A549 (cell line): ENCODE measurements at regions not wholly inside any gene's neighbourhood (a gene's known extent, or its start where the extent isn't known, plus 50 kb on each side); places are given as distances from the start of the nearest gene placed in this dataset.

ENCODE experiments used
- BHLHE40 ChIP-seq: IDR thresholded peaks from 2 replicates; pipeline ENCODE4 v1.6.1; 2012; ENCODE audit warnings: low read depth, low read length, inconsistent platforms
- ESRRA ChIP-seq: fragments of 150-350 bp; IDR thresholded peaks from 2 replicates; pipeline ENCODE4 v1.6.1; 2014; ENCODE audit warnings: mild to moderate bottlenecking, low read length, borderline replicate concordance
- GATA3 ChIP-seq: IDR thresholded peaks from 2 replicates; pipeline ENCODE4 v1.6.1; 2012; ENCODE audit warnings: borderline replicate concordance
- MYC ChIP-seq: IDR thresholded peaks from 2 replicates; pipeline ENCODE4 v1.6.1; 2012; ENCODE audit warnings: mild to moderate bottlenecking, inconsistent platforms, low read length, improper control_type of control experiment, borderline replicate concordance
- NR3C1 ChIP-seq: fragments of >200 bp; sonication (Bioruptor Twin); formaldehyde crosslinking; IDR thresholded peaks from 3 replicates; pipeline ENCODE4 v1.6.1; 2017
- POLR2A ChIP-seq: IDR thresholded peaks from 2 replicates; pipeline ENCODE4 v1.6.1; 2012; ENCODE audit warnings: mild to moderate bottlenecking, low read length
- POLR2AphosphoS2 ChIP-seq: conservative IDR thresholded peaks from 2 replicates; pipeline ENCODE4 v1.6.1; 2012; ENCODE audit warnings: low read length, improper control_type of control experiment, inconsistent platforms
- SMC3 ChIP-seq: fragments of >200 bp; sonication (Bioruptor Twin); formaldehyde crosslinking; IDR thresholded peaks from 3 replicates; pipeline ENCODE4 v1.6.1; 2018; ENCODE audit warnings: inconsistent platforms
- ZNF302 ChIP-seq: fragments of 250-450 bp; sonication (Bioruptor Pico); IDR thresholded peaks from 2 replicates; pipeline ENCODE4 v1.9.0; 2021; ENCODE audit warnings: inconsistent platforms, mild to moderate bottlenecking, moderate library complexity
- TF ChIP-seq, protein P1 (sequence below): fragments of >200 bp; sonication (Bioruptor Twin); formaldehyde crosslinking; IDR thresholded peaks from 3 replicates; pipeline ENCODE4 v1.5.1; 2016
- TF ChIP-seq, protein P2 (sequence below): fragments of 200-600 bp; sonication (generic); IDR thresholded peaks from 2 replicates; pipeline ENCODE4 v1.6.1; 2016; ENCODE audit warnings: antibody characterized with exemption, mild to moderate bottlenecking, moderate library complexity
- TF ChIP-seq, protein P3 (sequence below): fragments of 450-650 bp; IDR thresholded peaks from 2 replicates; pipeline ENCODE4 v1.6.1; 2014; ENCODE audit warnings: antibody characterized with exemption

DNA sequence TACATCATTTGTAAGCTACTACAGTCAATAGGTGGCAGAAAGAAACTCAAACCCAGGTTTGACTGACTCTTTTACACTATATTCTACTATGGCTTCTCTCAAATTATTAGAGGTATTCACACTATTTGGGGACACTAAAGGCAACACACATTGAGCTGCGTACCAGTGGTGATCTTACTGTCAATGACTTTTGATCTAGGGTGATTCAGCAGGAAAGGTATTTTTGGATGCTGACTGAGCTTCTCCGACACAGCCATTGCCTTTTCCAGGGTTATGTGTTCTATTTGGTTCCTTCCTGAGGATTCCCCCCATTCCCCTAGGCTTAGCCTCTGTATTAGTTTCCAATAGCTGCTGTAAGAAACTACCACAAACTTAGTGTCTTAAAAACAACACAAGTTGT lies 73.2 kb upstream of the JAK1 start:
- TF ChIP-seq POLR2A (no peak), GATA3 (no peak), BHLHE40 (no peak), POLR2AphosphoS2 (no peak), MYC (no peak), ESRRA (no peak), SMC3 (no peak), ZNF302 (no peak), NR3C1 (no peak)
- TF ChIP-seq, protein P1, sequence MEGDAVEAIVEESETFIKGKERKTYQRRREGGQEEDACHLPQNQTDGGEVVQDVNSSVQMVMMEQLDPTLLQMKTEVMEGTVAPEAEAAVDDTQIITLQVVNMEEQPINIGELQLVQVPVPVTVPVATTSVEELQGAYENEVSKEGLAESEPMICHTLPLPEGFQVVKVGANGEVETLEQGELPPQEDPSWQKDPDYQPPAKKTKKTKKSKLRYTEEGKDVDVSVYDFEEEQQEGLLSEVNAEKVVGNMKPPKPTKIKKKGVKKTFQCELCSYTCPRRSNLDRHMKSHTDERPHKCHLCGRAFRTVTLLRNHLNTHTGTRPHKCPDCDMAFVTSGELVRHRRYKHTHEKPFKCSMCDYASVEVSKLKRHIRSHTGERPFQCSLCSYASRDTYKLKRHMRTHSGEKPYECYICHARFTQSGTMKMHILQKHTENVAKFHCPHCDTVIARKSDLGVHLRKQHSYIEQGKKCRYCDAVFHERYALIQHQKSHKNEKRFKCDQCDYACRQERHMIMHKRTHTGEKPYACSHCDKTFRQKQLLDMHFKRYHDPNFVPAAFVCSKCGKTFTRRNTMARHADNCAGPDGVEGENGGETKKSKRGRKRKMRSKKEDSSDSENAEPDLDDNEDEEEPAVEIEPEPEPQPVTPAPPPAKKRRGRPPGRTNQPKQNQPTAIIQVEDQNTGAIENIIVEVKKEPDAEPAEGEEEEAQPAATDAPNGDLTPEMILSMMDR = no peak
- TF ChIP-seq, protein P2, sequence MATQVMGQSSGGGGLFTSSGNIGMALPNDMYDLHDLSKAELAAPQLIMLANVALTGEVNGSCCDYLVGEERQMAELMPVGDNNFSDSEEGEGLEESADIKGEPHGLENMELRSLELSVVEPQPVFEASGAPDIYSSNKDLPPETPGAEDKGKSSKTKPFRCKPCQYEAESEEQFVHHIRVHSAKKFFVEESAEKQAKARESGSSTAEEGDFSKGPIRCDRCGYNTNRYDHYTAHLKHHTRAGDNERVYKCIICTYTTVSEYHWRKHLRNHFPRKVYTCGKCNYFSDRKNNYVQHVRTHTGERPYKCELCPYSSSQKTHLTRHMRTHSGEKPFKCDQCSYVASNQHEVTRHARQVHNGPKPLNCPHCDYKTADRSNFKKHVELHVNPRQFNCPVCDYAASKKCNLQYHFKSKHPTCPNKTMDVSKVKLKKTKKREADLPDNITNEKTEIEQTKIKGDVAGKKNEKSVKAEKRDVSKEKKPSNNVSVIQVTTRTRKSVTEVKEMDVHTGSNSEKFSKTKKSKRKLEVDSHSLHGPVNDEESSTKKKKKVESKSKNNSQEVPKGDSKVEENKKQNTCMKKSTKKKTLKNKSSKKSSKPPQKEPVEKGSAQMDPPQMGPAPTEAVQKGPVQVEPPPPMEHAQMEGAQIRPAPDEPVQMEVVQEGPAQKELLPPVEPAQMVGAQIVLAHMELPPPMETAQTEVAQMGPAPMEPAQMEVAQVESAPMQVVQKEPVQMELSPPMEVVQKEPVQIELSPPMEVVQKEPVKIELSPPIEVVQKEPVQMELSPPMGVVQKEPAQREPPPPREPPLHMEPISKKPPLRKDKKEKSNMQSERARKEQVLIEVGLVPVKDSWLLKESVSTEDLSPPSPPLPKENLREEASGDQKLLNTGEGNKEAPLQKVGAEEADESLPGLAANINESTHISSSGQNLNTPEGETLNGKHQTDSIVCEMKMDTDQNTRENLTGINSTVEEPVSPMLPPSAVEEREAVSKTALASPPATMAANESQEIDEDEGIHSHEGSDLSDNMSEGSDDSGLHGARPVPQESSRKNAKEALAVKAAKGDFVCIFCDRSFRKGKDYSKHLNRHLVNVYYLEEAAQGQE = no peak
- TF ChIP-seq, protein P3, sequence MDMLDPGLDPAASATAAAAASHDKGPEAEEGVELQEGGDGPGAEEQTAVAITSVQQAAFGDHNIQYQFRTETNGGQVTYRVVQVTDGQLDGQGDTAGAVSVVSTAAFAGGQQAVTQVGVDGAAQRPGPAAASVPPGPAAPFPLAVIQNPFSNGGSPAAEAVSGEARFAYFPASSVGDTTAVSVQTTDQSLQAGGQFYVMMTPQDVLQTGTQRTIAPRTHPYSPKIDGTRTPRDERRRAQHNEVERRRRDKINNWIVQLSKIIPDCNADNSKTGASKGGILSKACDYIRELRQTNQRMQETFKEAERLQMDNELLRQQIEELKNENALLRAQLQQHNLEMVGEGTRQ = no peak
